DMS153 (cell line): ENCODE measurements at regions not wholly inside any gene's neighbourhood (a gene's known extent, or its start where the extent isn't known, plus 50 kb on each side); places are given as distances from the start of the nearest gene placed in this dataset.
A peak's percentile ranks its signal among the peaks of the same experiment; 100 is the strongest.

Experiments used
- DNase-seq: peaks from one replicate; lab custom pipeline; 2025; lab: John Stamatoyannopoulos, UW

- no peak for DNase-seq
These were observed 50.8 kb upstream of the SLC36A4 start for GRCh38 chr11:93248602-93249001.

GRCh38 chr11:93249459-93250220, 51.8 kb upstream of the SLC36A4 start:
- no peak for DNase-seq

GRCh38 chr11:93250326-93250725, 52.5 kb upstream of the SLC36A4 start:
- no peak for DNase-seq

- no peak for DNase-seq
These were observed 54.1 kb upstream of the SLC36A4 start for GRCh38 chr11:93251922-93252321.

- DNase-seq, result no peak
These were observed 55.3 kb upstream of the SLC36A4 start for GRCh38 chr11:93253111-93253510.

GRCh38 chr11:93256623-93257022, 58.8 kb upstream of the SLC36A4 start:
- no peak for DNase-seq

GRCh38 chr11:93267383-93267782, 63.2 kb upstream of the DEUP1 start:
- DNase-seq, result no peak

- no peak for DNase-seq
These were observed 62.1 kb upstream of the DEUP1 start for GRCh38 chr11:93268287-93269040.

- DNase-seq, result no peak
These were observed 58.9 kb upstream of the DEUP1 start for GRCh38 chr11:93271596-93271995.

- DNase-seq, result no peak
These were observed 55.7 kb upstream of the DEUP1 start for GRCh38 chr11:93274851-93275250.

- DNase-seq, result no peak
These were observed 51.6 kb upstream of the DEUP1 start for GRCh38 chr11:93278976-93279375.

- DNase-seq, result peak; percentile 93
These were observed 50.6 kb upstream of the DEUP1 start for GRCh38 chr11:93279851-93280347.
